DMS 273 treated with DMSO at 0.1 percent for 48 hours (cell line): ENCODE measurements at regions not wholly inside any gene's neighbourhood (a gene's known extent, or its start where the extent isn't known, plus 50 kb on each side); places are given as distances from the start of the nearest gene placed in this dataset.

Source experiments
- DNase-seq: peaks from one replicate; lab custom pipeline; 2025; lab: John Stamatoyannopoulos, UW

GRCh38 chr1:229032375-229032774 is 238.5 kb upstream of the RAB4A start:
- no peak for DNase-seq

- DNase-seq: no peak
Measured at GRCh38 chr1:229033480-229033879, 237.4 kb upstream of the RAB4A start.

GRCh38 chr1:229034342-229034741 is 236.6 kb upstream of the RAB4A start:
- no peak for DNase-seq

GRCh38 chr1:229035054-229035747 is 235.7 kb upstream of the RAB4A start:
- no peak for DNase-seq

GRCh38 chr1:229035748-229036082 is 235.2 kb upstream of the RAB4A start:
- no peak for DNase-seq

GRCh38 chr1:229037806-229038405 is 233.0 kb upstream of the RAB4A start:
- DNase-seq: no peak

- no peak for DNase-seq
Measured at GRCh38 chr1:229040630-229041358, 230.1 kb upstream of the RAB4A start.

GRCh38 chr1:229041946-229042345 is 229.0 kb upstream of the RAB4A start:
- no peak for DNase-seq

- DNase-seq: no peak
Measured at GRCh38 chr1:229042482-229042881, 228.4 kb upstream of the RAB4A start.

- no peak for DNase-seq
Measured at GRCh38 chr1:229043115-229043514, 227.8 kb upstream of the RAB4A start.

GRCh38 chr1:229046251-229046853 is 224.6 kb upstream of the RAB4A start:
- DNase-seq: no peak

GRCh38 chr1:229047161-229047839 is 223.6 kb upstream of the RAB4A start:
- no peak for DNase-seq

GRCh38 chr1:229047840-229048620 is 222.9 kb upstream of the RAB4A start:
- DNase-seq: no peak

- no peak for DNase-seq
Measured at GRCh38 chr1:229048896-229049295, 222.0 kb upstream of the RAB4A start.

GRCh38 chr1:229056046-229056445 is 214.9 kb upstream of the RAB4A start:
- no peak for DNase-seq

- DNase-seq: no peak
Measured at GRCh38 chr1:229058111-229058561, 212.8 kb upstream of the RAB4A start.

- no peak for DNase-seq
Measured at GRCh38 chr1:229058729-229059128, 212.2 kb upstream of the RAB4A start.

GRCh38 chr1:229059671-229060539 is 211.0 kb upstream of the RAB4A start:
- DNase-seq: no peak

- DNase-seq: no peak
Measured at GRCh38 chr1:229062135-229062534, 208.8 kb upstream of the RAB4A start.

GRCh38 chr1:229063154-229063773 is 207.6 kb upstream of the RAB4A start:
- no peak for DNase-seq
